ENCODE measurements at regions not wholly inside any gene's neighbourhood (a gene's known extent, or its start where the extent isn't known, plus 50 kb on each side); places are given as distances from the start of the nearest gene placed in this dataset.

DNA sequence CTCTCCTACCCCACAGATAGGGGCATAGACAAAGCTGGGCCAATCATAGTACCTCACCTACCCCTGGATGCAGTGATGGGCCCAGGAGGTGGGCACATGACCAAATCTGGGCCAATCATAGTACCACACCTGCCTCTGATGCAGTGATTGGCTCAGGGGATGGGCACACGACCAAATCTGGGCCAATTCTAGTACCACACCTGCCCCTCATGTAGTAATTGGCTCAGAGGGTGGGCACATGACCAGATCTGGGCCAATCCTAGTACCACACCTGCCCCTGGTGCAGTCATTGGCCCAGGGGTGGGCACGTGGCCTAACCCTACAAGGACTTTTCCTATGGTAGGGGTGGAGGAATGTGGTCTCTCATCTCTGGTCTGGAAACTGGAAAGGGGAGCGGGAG, 56.9 kb upstream of the MEF2A start:
- DNase-seq (ENCODE audit: low read depth in 2 of 2) = no peak

- no peak for DNase-seq (ENCODE audit: low read depth in 2 of 2)
Observed at GRCh38 chr15:99509686-99510461, 55.9 kb upstream of the MEF2A start.

- DNase-seq (ENCODE audit: low read depth in 2 of 2) = no peak
Observed at GRCh38 chr15:99511531-99511865, 54.3 kb upstream of the MEF2A start.

GRCh38 chr15:99511866-99512661, 53.7 kb upstream of the MEF2A start:
- DNase-seq (ENCODE audit: low read depth in 2 of 2) = no peak

GRCh38 chr15:99514306-99514705, 51.5 kb upstream of the MEF2A start:
- DNase-seq (ENCODE audit: low read depth in 2 of 2) = no peak
